Calu3 (cell line): ENCODE measurements at regions not wholly inside any gene's neighbourhood (a gene's known extent, or its start where the extent isn't known, plus 50 kb on each side); places are given as distances from the start of the nearest gene placed in this dataset.

Source experiments
- BruUV-seq: library from RNA; stranded (reverse); fragments of 400-500 nt; replicated peaks from 2 replicates; lab custom pipeline; 2021; lab: Mats Ljungman, UMichigan
- CTCF ChIA-PET: fragments of 300-600 bp; sonication (Branson Sonifier 250); formaldehyde crosslinking; loops from one replicate; lab custom pipeline; 2022; ENCODE audit warnings: antibody characterized with exemption; lab: Charles Lee
- DNase-seq: peaks from one replicate; pipeline ENCODE4 v3.0.0; 2022
- H3K27ac Mint-ChIP-seq: one replicate; pipeline ENCODE4 v1.8.0; 2022; ENCODE audit warnings: mixed read lengths; ENCODE audit not compliant: unreplicated experiment
- H3K27me3 Mint-ChIP-seq: one replicate; pipeline ENCODE4 v1.8.0; 2022; ENCODE audit warnings: mixed read lengths; ENCODE audit not compliant: unreplicated experiment
- H3K36me3 Mint-ChIP-seq: one replicate; pipeline ENCODE4 v1.8.0; 2022; ENCODE audit warnings: mild to moderate bottlenecking, moderate library complexity, mixed read lengths; ENCODE audit not compliant: insufficient read depth, unreplicated experiment
- H3K4me1 Mint-ChIP-seq: one replicate; pipeline ENCODE4 v1.8.0; 2022; ENCODE audit warnings: mild to moderate bottlenecking, low read depth, mixed read lengths; ENCODE audit not compliant: unreplicated experiment
- H3K4me3 Mint-ChIP-seq: one replicate; pipeline ENCODE4 v1.8.0; 2022; ENCODE audit warnings: mild to moderate bottlenecking, low read depth, moderate library complexity, mixed read lengths; ENCODE audit not compliant: unreplicated experiment
- H3K9me3 Mint-ChIP-seq: one replicate; pipeline ENCODE4 v1.8.0; 2022; ENCODE audit warnings: low read depth, mixed read lengths; ENCODE audit not compliant: unreplicated experiment
- intact Hi-C: fragments of 100-400 bp; cut with micrococcal nuclease; formaldehyde crosslinking; loops from one replicate; pipeline ENCODE4 v1.10.0; 2022; ENCODE audit not compliant: unreplicated experiment
- TF ChIP-seq, protein P1 (sequence below): fragments of 200-600 bp; IDR thresholded peaks from one replicate; pipeline ENCODE4 v1.8.0; 2022; ENCODE audit warnings: antibody characterized with exemption; ENCODE audit not compliant: unreplicated experiment

DNA sequence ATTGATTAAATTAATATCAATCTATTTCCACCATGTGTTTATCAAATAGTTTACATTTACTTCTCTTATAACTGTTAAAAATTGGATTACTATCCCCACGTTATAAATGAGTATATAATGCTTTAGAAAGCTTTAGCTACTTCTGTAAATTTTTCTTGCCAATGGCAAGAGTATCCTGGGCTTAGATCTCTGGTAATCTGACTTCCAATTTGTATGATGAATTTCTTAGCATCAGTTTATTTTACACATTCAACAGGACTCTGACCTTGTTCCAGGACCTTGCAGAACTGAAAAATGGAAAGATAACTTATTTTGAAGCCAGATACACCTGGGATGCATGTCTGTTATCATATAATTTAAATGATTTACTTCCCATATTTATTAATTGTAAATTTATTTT lies 2759.4 kb downstream of the PCDH9 start:
- H3K27me3 Mint-ChIP-seq, result no peaks in the 10 kb centered on the region
- CTCF ChIA-PET, result no interaction called here
- TF ChIP-seq, protein P1, sequence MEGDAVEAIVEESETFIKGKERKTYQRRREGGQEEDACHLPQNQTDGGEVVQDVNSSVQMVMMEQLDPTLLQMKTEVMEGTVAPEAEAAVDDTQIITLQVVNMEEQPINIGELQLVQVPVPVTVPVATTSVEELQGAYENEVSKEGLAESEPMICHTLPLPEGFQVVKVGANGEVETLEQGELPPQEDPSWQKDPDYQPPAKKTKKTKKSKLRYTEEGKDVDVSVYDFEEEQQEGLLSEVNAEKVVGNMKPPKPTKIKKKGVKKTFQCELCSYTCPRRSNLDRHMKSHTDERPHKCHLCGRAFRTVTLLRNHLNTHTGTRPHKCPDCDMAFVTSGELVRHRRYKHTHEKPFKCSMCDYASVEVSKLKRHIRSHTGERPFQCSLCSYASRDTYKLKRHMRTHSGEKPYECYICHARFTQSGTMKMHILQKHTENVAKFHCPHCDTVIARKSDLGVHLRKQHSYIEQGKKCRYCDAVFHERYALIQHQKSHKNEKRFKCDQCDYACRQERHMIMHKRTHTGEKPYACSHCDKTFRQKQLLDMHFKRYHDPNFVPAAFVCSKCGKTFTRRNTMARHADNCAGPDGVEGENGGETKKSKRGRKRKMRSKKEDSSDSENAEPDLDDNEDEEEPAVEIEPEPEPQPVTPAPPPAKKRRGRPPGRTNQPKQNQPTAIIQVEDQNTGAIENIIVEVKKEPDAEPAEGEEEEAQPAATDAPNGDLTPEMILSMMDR, result no peak
- H3K4me3 Mint-ChIP-seq, result no peak overlapping the region
- intact Hi-C loops, result no loop called here
- BruUV-seq, result no TSS peak
- no peaks in the 10 kb centered on the region for H3K4me1 Mint-ChIP-seq
- H3K27ac Mint-ChIP-seq, result no peak overlapping the region
- DNase-seq, result no peak
- no peaks in the 10 kb centered on the region for H3K36me3 Mint-ChIP-seq
- no peaks in the 10 kb centered on the region for H3K9me3 Mint-ChIP-seq

DNA sequence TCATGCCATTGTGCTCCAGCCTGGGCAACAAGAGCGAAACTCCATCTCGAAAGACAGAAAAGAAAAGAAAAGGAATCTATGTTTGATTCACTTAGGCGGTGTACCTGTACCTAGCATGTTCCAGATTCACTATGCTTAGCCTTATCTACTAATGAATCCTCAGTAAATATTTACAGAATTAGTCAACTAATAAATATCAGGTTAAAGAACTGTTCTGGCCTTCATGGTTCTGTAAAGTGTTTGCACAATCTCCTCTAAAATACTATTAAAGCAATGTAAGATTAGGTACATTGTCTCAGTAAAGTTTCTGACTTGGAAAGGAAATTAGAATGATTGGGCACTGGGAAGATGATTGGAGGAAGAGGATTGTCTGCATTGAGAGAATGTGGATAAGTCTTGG lies 2770.4 kb downstream of the PCDH9 start:
- no peak for DNase-seq
- TF ChIP-seq, protein P1, result no peak
- no TSS peak for BruUV-seq
- Mint-ChIP-seq H3K4me3 (no peak overlapping the region), H3K4me1 (no peaks in the 10 kb centered on the region), H3K27me3 (no peaks in the 10 kb centered on the region), H3K36me3 (no peaks in the 10 kb centered on the region), H3K27ac (no peak overlapping the region), H3K9me3 (no peaks in the 10 kb centered on the region)
- CTCF ChIA-PET, result no interaction called here
- intact Hi-C loops, result no loop called here

DNA sequence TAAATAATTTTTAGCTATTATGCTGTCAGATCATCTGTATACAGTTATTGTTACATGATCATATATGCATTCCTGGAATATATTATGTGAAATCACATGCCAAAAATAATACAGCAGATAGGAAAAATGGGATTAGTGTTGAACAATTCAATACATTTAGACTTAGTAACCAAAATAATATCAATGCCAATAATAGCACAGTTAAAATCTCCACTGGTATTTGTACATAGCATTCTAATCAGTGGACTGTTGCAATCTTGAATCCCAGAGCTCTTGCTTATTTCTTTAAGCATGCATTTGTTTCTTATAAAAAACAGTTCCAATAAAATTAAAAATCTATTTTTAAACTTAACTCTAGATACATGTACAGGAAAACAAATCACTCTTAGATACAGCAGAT lies 2772.2 kb downstream of the PCDH9 start:
- TF ChIP-seq, protein P1, result no peak
- no peaks in the 10 kb centered on the region for H3K9me3 Mint-ChIP-seq
- no peak overlapping the region for H3K4me3 Mint-ChIP-seq
- no peaks in the 10 kb centered on the region for H3K4me1 Mint-ChIP-seq
- BruUV-seq, result no TSS peak
- intact Hi-C loops, result no loop called here
- CTCF ChIA-PET, result no interaction called here
- no peaks in the 10 kb centered on the region for H3K27me3 Mint-ChIP-seq
- DNase-seq, result no peak
- H3K27ac Mint-ChIP-seq, result no peak overlapping the region
- H3K36me3 Mint-ChIP-seq, result no peaks in the 10 kb centered on the region

DNA sequence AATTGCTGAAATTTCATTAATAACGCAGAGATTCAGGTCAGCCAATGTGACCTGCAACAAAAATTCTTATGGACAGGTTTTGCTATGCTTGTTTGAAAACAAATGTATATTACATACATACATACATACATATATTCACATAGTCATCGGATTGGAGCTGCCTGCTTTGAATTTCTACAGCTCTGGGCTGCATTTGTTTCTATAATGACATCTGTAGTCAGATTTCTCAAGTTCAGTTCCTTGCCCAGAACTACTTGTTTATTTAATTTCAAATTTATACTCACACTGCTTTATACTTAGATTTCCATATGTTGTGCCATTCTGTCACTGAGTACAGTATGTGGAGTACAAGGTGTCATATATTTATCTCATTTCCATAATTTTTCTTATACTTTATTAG lies 2775.0 kb downstream of the PCDH9 start:
- no peaks in the 10 kb centered on the region for H3K4me1 Mint-ChIP-seq
- H3K27ac Mint-ChIP-seq, result no peak overlapping the region
- DNase-seq, result no peak
- CTCF ChIA-PET, result no interaction called here
- no TSS peak for BruUV-seq
- intact Hi-C loops, result no loop called here
- no peaks in the 10 kb centered on the region for H3K9me3 Mint-ChIP-seq
- no peaks in the 10 kb centered on the region for H3K36me3 Mint-ChIP-seq
- no peak overlapping the region for H3K4me3 Mint-ChIP-seq
- no peaks in the 10 kb centered on the region for H3K27me3 Mint-ChIP-seq
- TF ChIP-seq, protein P1, result no peak
